Adrenal gland (tissue), 9 donors: ENCODE measurements at regions not wholly inside any gene's neighbourhood (a gene's known extent, or its start where the extent isn't known, plus 50 kb on each side); places are given as distances from the start of the nearest gene placed in this dataset.
A peak's percentile ranks its signal among the peaks of the same experiment; 100 is the strongest.

Source experiments
- DNase-seq, 7 donors: peaks; one replicate each; pipeline ENCODE4 v3.0.0-alpha.2; 2019 to 2020
- H3K27ac ChIP-seq, 5 donors: fragments of 200-600 bp; sonication (generic) in 4 of 5; 1 replicate in 3 of 5; 2 replicates in 2 of 5; pipeline versions ENCODE4 v1.5.1 to v1.8.0; 2016 to 2020; ENCODE audit warnings: mild to moderate bottlenecking in 1 of 5
- H3K27me3 ChIP-seq: fragments of 200-600 bp; 2 replicates; pipeline ENCODE4 v1.8.0; 2021
- H3K36me3 ChIP-seq, 2 donors: fragments of 200-600 bp; replicated peaks in 1 of 2; 1 replicate in 1 of 2; 2 replicates in 1 of 2; pipeline versions ENCODE4 v1.5.1 to v1.8.0; 2018 to 2022
- H3K4me1 ChIP-seq, 2 donors: fragments of 200-600 bp; replicated peaks in 1 of 2; 1 replicate in 1 of 2; 2 replicates in 1 of 2; pipeline versions ENCODE4 v1.5.1 to v1.8.0; 2018 to 2021
- H3K4me3 ChIP-seq, 4 donors: fragments of 200-600 bp; sonication (generic) in 3 of 4; one replicate each; pipeline ENCODE4 v1.5.1; 2016 to 2018
- H3K9me3 ChIP-seq, 3 donors: fragments of 200-600 bp; sonication (generic) in 1 of 3; replicated peaks in 1 of 3; 1 replicate in 2 of 3; 2 replicates in 1 of 3; pipeline versions ENCODE4 v1.5.1 to v1.8.0; 2016 to 2021
- POLR2A ChIP-seq, 2 donors: fragments of 450-650 bp; IDR thresholded peaks; one replicate each; pipeline ENCODE4 v1.6.1; 2017; ENCODE audit warnings: antibody characterized with exemption in 2 of 2, mild to moderate bottlenecking in 2 of 2, moderate library complexity in 1 of 2
- WGBS, 4 donors: extraction: QIAGEN DNeasy Blood & Tissue Kit in 2 of 4; methylation state at CpG; one replicate each; pipeline versions ENCODE4 v1.1.5 to v1.1.7; 2013 to 2017; 5-methylcytosine and 5-hydroxymethylcytosine counted together
- intact Hi-C, 2 donors: fragments of 100-400 bp; cut with DNase I; formaldehyde crosslinking; loops; one replicate each; pipeline versions ENCODE4 v1.14.1 to v1.15.0; 2022 to 2023
- TF ChIP-seq, protein P1 (sequence below), 6 experiments: fragments of 450-650 bp in 4 of 6; fragments of 200-600 bp in 2 of 6; sonication (generic) in 1 of 6; IDR thresholded peaks; 1 replicate in 5 of 6; 2 replicates in 1 of 6; pipeline versions ENCODE4 v1.5.1 to v1.8.0; 2016 to 2021; ENCODE audit warnings: antibody characterized with exemption in 6 of 6, mild to moderate bottlenecking in 2 of 6, moderate library complexity in 1 of 6
- donor health status: healthy with polysubstance abuse.
- donor health status: Bipolar disorder and iron deficiency.
- donor health status: DM: yes; HTN: yes; CAD: no.
- donor health status: DM: no; HTN: no; CAD: no.
- donor health status: DM: no; HTN: no; CAD: no.

DNA sequence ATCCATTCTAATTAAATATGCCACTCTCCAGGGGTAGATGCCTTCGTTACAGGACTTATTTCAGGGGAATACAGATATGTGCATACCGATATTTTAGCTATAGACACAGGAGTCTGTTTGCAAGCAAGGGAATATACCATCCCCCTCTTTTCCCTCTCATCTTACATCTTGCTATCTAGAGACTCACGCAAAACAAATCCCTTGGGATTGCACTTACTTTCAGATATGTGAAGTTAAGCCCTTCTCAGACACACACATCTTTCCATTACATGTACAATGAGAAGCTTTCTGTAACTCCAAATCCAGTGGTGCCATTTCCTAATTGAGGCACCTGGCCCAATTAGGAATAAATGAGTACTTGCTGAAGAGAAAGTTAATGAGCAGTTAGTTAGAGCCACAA is 250.4 kb upstream of the FZD8 start:
- no peak overlapping the region for H3K4me3 ChIP-seq
- H3K9me3 ChIP-seq, result no peaks in the 10 kb centered on the region
- WGBS, 4 donors, result 76 to 91% (median 77%) methylated on average over 3 of the region's 3 CpGs
- DNase-seq, result no peak
- H3K27me3 ChIP-seq, result no peaks in the 10 kb centered on the region
- no peaks in the 10 kb centered on the region for H3K36me3 ChIP-seq
- intact Hi-C loops, result no loop called here
- TF ChIP-seq, protein P1, sequence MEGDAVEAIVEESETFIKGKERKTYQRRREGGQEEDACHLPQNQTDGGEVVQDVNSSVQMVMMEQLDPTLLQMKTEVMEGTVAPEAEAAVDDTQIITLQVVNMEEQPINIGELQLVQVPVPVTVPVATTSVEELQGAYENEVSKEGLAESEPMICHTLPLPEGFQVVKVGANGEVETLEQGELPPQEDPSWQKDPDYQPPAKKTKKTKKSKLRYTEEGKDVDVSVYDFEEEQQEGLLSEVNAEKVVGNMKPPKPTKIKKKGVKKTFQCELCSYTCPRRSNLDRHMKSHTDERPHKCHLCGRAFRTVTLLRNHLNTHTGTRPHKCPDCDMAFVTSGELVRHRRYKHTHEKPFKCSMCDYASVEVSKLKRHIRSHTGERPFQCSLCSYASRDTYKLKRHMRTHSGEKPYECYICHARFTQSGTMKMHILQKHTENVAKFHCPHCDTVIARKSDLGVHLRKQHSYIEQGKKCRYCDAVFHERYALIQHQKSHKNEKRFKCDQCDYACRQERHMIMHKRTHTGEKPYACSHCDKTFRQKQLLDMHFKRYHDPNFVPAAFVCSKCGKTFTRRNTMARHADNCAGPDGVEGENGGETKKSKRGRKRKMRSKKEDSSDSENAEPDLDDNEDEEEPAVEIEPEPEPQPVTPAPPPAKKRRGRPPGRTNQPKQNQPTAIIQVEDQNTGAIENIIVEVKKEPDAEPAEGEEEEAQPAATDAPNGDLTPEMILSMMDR (IDR thresholded peaks at IDR 0.05), result no peak
- TF ChIP-seq POLR2A (IDR thresholded peaks at IDR 0.05), result no peak
- no peak overlapping the region for H3K27ac ChIP-seq
- H3K4me1 ChIP-seq, result no peaks in the 10 kb centered on the region

DNA sequence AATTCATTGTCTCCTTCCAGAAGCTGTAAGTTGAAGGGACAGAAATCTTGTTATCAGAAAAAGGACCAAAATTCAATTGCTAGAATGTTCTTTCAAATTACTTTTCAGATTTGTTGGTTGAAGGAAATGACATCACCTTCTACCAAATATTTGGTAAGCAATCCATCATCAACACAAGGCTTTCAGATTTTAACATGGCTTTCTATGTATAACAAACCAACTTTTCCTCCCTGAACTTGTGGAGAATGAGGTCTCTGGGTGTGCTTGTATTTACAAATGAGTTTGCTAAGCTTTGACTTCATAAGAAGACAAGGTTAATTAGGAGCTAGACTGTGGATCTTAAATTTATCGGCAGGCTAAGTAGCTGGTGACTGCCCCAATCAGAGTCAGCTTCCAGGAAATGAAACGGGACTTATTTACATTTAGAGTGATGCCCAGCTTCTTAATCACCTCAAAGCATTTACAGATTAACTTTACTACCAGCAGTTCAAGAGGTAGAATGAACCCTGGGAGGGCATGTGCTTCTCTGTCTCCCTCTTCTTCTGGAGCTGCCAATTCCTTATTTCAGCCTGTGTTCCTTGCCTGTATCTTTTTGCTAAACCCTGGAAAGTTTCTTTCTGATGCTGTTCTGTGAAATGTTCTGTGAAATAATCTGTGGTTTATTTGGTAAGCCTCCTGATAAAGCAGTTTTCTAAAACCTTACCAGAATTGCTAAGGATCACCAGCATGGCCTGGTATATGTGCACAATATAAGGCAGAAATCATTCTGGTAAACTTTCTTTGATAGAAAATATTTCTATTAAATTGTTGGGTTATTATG is 248.8 kb upstream of the FZD8 start:
- WGBS, 4 donors, result 55 to 67% (median 63%) methylated on average over 2 of the region's 2 CpGs
- H3K9me3 ChIP-seq, result no peaks in the 10 kb centered on the region
- H3K4me1 ChIP-seq, result no peaks in the 10 kb centered on the region
- no peaks in the 10 kb centered on the region for H3K27me3 ChIP-seq
- no peak for DNase-seq
- TF ChIP-seq, protein P1 (IDR thresholded peaks at IDR 0.05), result no peak
- no peak for TF ChIP-seq POLR2A (IDR thresholded peaks at IDR 0.05)
- H3K36me3 ChIP-seq, result no peaks in the 10 kb centered on the region
- H3K4me3 ChIP-seq, result no peak overlapping the region
- no peak overlapping the region for H3K27ac ChIP-seq
- intact Hi-C loops, result no loop called here

DNA sequence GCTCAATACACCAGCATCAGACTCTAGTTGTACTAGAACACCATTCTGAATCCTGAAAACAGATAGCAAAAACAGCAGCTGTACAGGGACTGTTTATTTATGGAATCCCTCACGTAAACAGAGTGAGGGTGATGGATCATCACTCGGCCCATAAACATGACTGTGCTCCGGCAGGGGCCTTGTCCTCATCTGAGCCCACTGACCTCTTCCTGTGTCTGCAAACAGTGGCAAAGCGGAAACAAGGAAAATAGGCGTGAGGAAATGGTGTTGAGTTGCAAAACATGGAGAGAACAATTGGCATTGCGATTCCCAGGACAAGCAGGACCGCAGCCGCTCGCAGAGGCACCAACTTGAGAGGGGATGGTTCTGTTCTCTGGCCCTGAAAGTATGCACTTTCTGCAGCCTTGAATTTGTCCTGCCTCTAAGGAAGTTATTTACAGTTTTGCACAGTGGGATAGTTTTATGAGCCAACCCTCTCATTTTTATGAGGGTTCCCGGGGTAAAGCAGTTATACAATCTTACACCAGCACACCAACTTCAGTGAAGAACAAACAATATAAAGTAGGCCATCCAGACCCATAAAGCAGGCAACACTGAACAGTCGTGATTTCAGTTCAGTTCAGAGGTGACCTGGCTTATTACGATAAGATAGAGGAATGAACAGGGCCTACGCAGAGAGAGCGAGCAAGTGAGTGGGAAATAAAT is 248.0 kb upstream of the FZD8 start:
- peak in 1 of 7 donors; percentile 11 for DNase-seq

DNA sequence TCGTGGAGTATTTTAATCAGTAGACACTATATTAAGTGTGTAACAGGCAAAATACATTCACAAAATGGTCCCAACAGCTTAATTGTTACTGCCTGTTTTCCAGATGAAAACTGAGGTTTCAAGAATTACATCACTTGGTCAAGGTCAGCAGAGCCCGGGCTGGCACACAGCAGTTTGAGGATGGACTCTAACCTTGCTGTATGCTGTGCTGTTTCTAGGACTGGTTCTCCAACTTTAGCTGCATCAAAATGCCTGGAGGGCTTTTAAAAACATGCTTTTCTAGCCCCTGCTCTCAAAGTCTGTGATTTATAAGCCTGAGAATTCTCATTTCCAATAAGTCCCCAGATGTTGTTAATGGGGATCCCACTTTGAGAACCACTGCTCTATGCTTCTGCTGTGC is 247.1 kb upstream of the FZD8 start:
- DNase-seq, result no peak
- intact Hi-C loops, result no loop called here
- no peak overlapping the region for H3K4me3 ChIP-seq
- whole genome bisulfite sequencing, 4 donors, result 63 to 78% (median 68%) methylated on average over 2 of the region's 2 CpGs
- no peaks in the 10 kb centered on the region for H3K9me3 ChIP-seq
- H3K27me3 ChIP-seq, result no peaks in the 10 kb centered on the region
- no peak overlapping the region for H3K27ac ChIP-seq
- H3K36me3 ChIP-seq, result no peaks in the 10 kb centered on the region
- no peaks in the 10 kb centered on the region for H3K4me1 ChIP-seq
- TF ChIP-seq, protein P1 (IDR thresholded peaks at IDR 0.05), result no peak
- TF ChIP-seq POLR2A (IDR thresholded peaks at IDR 0.05), result no peak

More for the DNA sequence above, 248.0 kb upstream of the FZD8 start:
- 66 to 72% (median 71%) methylated on average over 14 of the region's 14 CpGs for WGBS, 4 donors
- TF ChIP-seq POLR2A (IDR thresholded peaks at IDR 0.05), result no peak
- TF ChIP-seq, protein P1 (IDR thresholded peaks at IDR 0.05), result no peak
- no peaks in the 10 kb centered on the region for H3K4me1 ChIP-seq
- intact Hi-C loops, result no loop called here
- H3K27me3 ChIP-seq, result no peaks in the 10 kb centered on the region
- H3K9me3 ChIP-seq, result no peaks in the 10 kb centered on the region
- no peaks in the 10 kb centered on the region for H3K36me3 ChIP-seq
- no peak overlapping the region for H3K4me3 ChIP-seq
- peak overlapping the region in 1 of 5 donors; percentile 30 for H3K27ac ChIP-seq
